ENCODE measurements at regions not wholly inside any gene's neighbourhood (a gene's known extent, or its start where the extent isn't known, plus 50 kb on each side); places are given as distances from the start of the nearest gene placed in this dataset.
A peak's percentile ranks its signal among the peaks of the same experiment; 100 is the strongest.

DNA sequence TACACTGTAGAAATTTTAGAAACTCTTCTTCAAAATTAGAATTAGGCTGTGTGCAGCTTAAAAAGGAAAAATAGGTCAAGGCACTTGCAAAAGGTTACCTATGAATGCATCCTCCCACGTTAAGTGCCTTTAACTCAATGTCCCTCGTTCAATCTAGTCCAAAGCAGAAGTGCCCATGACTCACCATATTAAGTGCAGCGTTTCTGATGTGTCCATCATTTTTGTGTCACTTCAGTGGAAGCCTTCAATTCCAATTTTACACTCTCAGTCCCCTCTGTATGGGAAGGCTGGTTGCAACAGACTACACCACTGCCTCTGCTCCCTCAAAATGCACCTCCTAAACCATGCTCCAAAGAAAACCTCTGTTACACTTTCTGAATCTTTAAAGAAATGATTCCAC lies 53.4 kb downstream of the FOXB1 start:
- Mint-ChIP-seq H3K4me3 (ENCODE audit: low read depth) (no peak overlapping the region), H3K4me1 (ENCODE audit: low read depth) (peaks cover 2% of the 10 kb centered on the region), H3K27me3 (ENCODE audit: low read depth) (peaks cover 2% of the 10 kb centered on the region), H3K27ac (no peak overlapping the region), H3K36me3 (ENCODE audit: low read depth) (peaks cover 10% of the 10 kb centered on the region), H3K9me3 (peaks cover 17% of the 10 kb centered on the region)
- intact Hi-C loops (cut with micrococcal nuclease): no loop called here
- no peak for DNase-seq (ENCODE audit: low spot score)

DNA sequence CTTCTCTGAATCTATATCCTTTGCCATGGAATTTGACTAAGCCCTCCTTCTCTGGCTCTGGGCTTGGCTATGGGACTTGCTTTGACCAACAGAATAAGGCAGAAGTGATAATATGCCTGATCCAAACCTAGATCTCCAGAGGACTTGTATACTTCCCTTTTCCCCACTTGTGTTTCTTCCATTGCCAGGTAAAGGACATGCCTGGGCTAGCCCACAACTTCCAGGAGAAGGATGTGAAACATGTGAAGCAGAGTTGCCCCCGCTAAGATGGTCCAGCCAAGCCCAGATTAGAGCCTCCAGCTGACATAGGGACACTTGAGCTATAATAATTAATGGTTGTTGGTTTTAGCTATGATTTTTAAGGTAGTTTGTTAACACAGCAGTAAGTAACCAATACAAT lies 55.1 kb downstream of the FOXB1 start:
- peaks cover 10% of the 10 kb centered on the region for H3K36me3 Mint-ChIP-seq (ENCODE audit: low read depth)
- no peak for DNase-seq (ENCODE audit: low spot score)
- intact Hi-C loops (cut with micrococcal nuclease): no loop called here
- peaks cover 2% of the 10 kb centered on the region for H3K27me3 Mint-ChIP-seq (ENCODE audit: low read depth)
- peaks cover 2% of the 10 kb centered on the region for H3K4me1 Mint-ChIP-seq (ENCODE audit: low read depth)
- no peak overlapping the region for H3K27ac Mint-ChIP-seq
- no peak overlapping the region for H3K4me3 Mint-ChIP-seq (ENCODE audit: low read depth)
- peaks cover 19% of the 10 kb centered on the region for H3K9me3 Mint-ChIP-seq

DNA sequence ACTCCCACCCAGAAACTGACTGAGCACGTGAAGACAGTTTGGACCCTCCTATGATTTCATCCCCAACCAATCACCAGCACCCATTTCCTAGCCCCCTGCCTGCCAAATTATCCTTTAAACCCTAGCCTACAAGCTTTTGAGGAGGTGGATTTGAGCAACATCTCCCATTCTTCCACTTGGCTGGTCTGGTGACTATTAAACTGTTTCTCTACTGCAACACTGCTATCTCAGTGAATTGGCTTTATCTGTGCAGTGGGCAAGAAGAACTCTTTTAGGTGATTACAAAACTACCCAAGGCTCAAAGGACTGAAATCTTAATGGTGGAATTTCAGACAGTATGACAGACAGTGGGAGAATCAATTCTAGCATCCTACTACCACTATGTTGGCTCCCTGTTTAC lies 57.6 kb downstream of the FOXB1 start:
- Mint-ChIP-seq H3K4me1 (ENCODE audit: low read depth) (peaks cover 2% of the 10 kb centered on the region), H3K27me3 (ENCODE audit: low read depth) (peaks cover under 1% of the 10 kb centered on the region)

DNA sequence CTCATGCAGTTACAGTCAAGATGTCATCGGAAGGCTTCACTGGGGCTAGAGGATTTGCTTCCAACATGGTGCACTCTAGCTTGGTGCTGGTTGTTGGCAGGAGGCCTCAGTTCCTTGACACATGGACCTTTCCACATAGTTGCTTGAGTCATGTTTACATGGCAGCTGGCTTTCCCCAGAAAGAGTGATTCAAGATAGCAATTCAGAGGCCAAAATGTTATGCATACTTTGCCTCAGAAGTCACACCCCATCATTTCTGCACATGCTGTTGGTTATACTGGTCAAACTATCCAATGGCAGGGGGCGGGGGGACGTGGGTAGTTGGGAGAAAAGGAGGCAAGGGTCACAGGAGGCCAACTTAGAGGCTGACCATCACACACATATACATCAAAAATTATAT lies 58.7 kb downstream of the FOXB1 start:
- no peaks in the 10 kb centered on the region for H3K4me1 Mint-ChIP-seq (ENCODE audit: low read depth)
- intact Hi-C loops (cut with micrococcal nuclease): no loop called here
- H3K27ac Mint-ChIP-seq: no peak overlapping the region
- H3K9me3 Mint-ChIP-seq: peaks cover 19% of the 10 kb centered on the region
- DNase-seq (ENCODE audit: low spot score): no peak
- peaks cover 10% of the 10 kb centered on the region for H3K36me3 Mint-ChIP-seq (ENCODE audit: low read depth)
- no peaks in the 10 kb centered on the region for H3K27me3 Mint-ChIP-seq (ENCODE audit: low read depth)
- H3K4me3 Mint-ChIP-seq (ENCODE audit: low read depth): no peak overlapping the region

More for the DNA sequence above, 57.6 kb downstream of the FOXB1 start:
- intact Hi-C loops (cut with micrococcal nuclease): no loop called here
- no peak for DNase-seq (ENCODE audit: low spot score)
- Mint-ChIP-seq H3K4me3 (ENCODE audit: low read depth) (no peak overlapping the region), H3K9me3 (peaks cover 19% of the 10 kb centered on the region), H3K36me3 (ENCODE audit: low read depth) (peaks cover 10% of the 10 kb centered on the region), H3K27ac (no peak overlapping the region)

DNA sequence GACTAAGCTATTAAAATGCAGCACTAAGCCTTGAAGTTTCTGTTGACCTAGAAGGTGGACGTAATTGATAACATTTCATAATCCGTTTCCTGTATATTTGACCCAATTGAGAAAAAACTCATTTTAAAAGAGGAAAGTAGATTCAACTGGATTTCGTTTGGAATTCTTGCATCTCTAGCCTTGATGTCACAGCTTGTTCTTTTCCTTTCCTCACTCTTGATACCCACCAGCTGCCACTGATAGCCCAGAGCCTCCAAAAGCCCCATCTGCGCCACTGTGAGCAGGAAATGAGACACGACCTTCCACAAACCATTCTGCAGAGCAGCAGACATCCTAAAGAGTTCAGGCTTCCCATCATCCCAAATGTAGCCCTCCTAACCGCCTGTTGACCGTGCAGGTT lies 61.8 kb downstream of the FOXB1 start:
- Mint-ChIP-seq H3K4me1 (ENCODE audit: low read depth) (no peaks in the 10 kb centered on the region), H3K36me3 (ENCODE audit: low read depth) (peaks cover 10% of the 10 kb centered on the region), H3K4me3 (ENCODE audit: low read depth) (no peak overlapping the region), H3K27me3 (ENCODE audit: low read depth) (no peaks in the 10 kb centered on the region), H3K27ac (no peak overlapping the region), H3K9me3 (peaks cover 18% of the 10 kb centered on the region)
- no peak for DNase-seq (ENCODE audit: low spot score)
- intact Hi-C loops (cut with micrococcal nuclease): no loop called here

DNA sequence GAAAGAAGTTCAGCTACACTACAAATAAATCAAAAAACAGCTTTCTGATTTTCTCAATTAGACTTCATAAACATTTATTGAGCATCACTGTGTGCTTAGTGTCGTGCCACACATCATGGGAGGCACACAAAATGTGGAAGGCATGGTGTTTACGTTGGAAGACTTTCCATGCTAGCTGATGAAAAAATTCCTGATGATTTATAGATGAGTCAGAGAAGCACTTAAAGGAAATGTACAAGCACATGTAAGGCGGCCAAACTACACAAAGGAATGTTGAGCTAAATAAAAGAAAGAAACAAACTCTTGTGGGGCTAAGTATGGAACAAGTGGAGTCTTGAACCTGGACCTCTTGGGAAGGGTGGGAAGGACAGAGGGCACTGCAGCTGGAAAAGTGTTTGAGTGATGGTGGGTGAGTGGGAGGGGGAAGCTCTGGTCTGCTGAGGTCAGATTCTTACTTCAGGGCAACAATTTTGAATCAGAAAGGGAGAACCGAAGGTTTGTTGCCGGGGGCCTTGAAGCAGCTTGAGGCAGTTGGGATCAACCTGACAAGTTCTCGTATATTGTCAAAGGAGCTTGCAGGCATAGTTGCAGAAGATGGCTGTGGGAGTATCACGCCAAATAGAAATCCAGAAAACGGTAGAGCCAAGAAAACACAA lies 66.9 kb downstream of the FOXB1 start:
- no peak overlapping the region for H3K27ac Mint-ChIP-seq
- peaks cover 4% of the 10 kb centered on the region for H3K36me3 Mint-ChIP-seq (ENCODE audit: low read depth)
- H3K27me3 Mint-ChIP-seq (ENCODE audit: low read depth): no peaks in the 10 kb centered on the region
- peaks cover 26% of the 10 kb centered on the region for H3K4me1 Mint-ChIP-seq (ENCODE audit: low read depth)
- intact Hi-C loops (cut with micrococcal nuclease): no loop called here
- H3K9me3 Mint-ChIP-seq: peaks cover 3% of the 10 kb centered on the region
- DNase-seq (ENCODE audit: low spot score): no peak
- H3K4me3 Mint-ChIP-seq (ENCODE audit: low read depth): no peak overlapping the region

DNA sequence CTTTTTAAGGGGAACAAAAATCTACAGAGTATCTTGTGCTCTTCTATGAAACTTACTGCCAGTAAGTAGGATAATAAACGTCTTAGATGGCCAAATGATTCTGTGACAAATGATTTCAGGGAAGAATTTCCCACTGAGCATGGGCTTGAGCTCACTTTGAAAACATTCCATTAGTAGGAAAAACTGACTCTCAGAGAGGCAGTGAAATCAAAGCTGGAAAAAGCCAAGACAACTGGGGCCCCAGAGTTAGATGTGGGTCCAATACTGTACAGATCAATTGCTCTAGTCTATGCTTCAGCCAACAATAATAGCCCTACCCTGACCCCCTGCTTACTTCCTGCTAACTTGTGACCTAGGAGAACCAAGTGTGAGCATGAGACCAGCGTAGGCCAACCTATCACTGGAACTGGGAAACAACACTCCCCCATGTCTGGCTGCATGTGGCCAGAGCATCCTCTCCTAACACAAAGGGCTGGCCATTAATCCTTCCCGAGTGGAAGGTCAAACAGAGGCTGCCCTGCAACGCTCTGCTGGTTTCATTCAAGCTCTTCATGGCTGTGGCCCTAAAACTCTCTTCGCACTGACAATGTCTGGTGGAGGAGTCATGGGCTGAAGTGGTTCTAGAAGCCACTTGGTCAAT lies 68.8 kb downstream of the FOXB1 start:
- Mint-ChIP-seq H3K27ac (no peak overlapping the region), H3K36me3 (ENCODE audit: low read depth) (peaks cover 4% of the 10 kb centered on the region), H3K9me3 (peaks cover 3% of the 10 kb centered on the region), H3K4me3 (ENCODE audit: low read depth) (no peak overlapping the region), H3K4me1 (ENCODE audit: low read depth) (peaks cover 46% of the 10 kb centered on the region), H3K27me3 (ENCODE audit: low read depth) (no peaks in the 10 kb centered on the region)
- no peak for DNase-seq (ENCODE audit: low spot score)
- intact Hi-C loops (cut with micrococcal nuclease): no loop called here

DNA sequence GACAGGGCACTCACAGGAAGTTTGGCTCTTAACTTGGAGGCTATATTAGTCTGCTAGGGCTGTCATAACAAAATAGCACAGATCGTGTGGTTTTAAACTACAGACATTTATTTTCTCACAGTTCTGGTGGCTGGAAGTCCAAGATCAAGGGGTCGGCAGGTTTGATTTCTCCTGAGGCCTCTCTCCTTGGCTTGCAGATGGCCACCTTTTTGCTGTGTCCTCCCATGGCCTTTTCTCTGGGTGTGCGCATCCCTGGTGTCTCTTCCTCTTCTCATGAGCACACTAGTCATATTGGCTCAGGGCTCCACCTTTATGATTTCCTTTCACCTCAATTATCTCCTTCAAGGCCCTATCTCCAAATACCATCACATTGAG lies 69.3 kb downstream of the FOXB1 start:
- Mint-ChIP-seq H3K4me1 (ENCODE audit: low read depth) (peaks cover 50% of the 10 kb centered on the region), H3K4me3 (ENCODE audit: low read depth) (no peak overlapping the region), H3K9me3 (peaks cover 3% of the 10 kb centered on the region), H3K36me3 (ENCODE audit: low read depth) (peaks cover 4% of the 10 kb centered on the region), H3K27me3 (ENCODE audit: low read depth) (no peaks in the 10 kb centered on the region), H3K27ac (no peak overlapping the region)
- intact Hi-C loops (cut with micrococcal nuclease): no loop called here
- no peak for DNase-seq (ENCODE audit: low spot score)

DNA sequence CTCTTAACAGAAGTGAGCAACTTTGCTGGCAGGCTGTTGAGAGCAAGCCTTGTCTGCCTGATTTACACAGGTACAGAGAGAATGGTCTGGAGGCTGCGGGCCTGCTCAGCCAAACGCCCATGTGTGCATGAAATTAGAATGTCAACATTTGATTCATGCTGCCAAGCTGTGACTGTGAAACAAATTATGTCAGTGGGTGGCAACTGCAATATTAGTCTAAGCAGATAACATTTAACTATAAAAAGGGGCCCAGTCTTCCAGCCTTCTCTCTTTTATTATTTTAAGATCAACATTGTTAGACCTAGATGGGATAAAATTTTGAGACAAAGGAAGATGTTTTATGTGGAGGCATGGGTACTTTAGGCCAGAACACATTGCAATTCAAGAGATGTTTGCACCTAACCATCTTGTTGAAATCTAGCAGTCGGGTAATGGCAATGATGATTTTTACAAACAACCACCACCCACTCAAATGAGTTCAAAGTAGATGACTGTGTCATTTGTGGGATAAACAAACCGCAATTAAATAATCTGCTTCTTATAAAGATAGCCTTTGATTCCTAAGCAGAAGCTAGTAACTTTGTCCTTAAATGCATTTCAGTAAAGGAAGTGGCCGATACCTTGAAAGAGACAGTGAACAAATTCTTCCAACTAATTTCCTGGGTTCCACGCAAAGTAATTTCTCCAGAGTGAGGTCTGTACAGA lies 70.2 kb downstream of the FOXB1 start:
- peak overlapping the region; percentile 18 for H3K27ac Mint-ChIP-seq
- no peaks in the 10 kb centered on the region for H3K27me3 Mint-ChIP-seq (ENCODE audit: low read depth)
- H3K36me3 Mint-ChIP-seq (ENCODE audit: low read depth): peaks cover 4% of the 10 kb centered on the region
- no peak for DNase-seq (ENCODE audit: low spot score)
- H3K4me3 Mint-ChIP-seq (ENCODE audit: low read depth): no peak overlapping the region
- intact Hi-C loops (cut with micrococcal nuclease): no loop called here
- peaks cover 53% of the 10 kb centered on the region for H3K4me1 Mint-ChIP-seq (ENCODE audit: low read depth)
- H3K9me3 Mint-ChIP-seq: peaks cover 3% of the 10 kb centered on the region

DNA sequence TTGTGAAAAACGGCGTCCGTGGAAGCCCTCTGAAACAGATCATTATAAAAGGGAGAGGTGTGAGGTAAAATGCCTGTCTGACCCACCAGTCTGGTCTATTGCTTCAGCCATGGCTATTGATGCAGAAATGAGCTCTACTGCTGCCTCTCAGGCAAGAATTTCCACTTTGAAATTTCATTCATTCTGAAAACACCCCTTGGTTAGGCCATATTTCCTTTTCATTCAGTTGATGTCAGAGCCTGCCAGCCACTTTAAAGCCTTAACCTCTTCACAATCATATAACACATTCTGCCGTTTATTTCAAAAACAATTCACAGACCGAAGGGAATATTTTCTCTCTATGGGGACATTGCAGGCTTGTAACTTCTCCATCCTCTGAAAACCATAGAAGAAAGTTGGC lies 71.9 kb downstream of the FOXB1 start:
- Mint-ChIP-seq H3K27ac (peak overlapping the region; percentile 93), H3K36me3 (ENCODE audit: low read depth) (peaks cover 4% of the 10 kb centered on the region), H3K27me3 (ENCODE audit: low read depth) (no peaks in the 10 kb centered on the region), H3K9me3 (peaks cover 3% of the 10 kb centered on the region), H3K4me1 (ENCODE audit: low read depth) (peaks cover 53% of the 10 kb centered on the region), H3K4me3 (ENCODE audit: low read depth) (peak overlapping the region; percentile 17)
- DNase-seq (ENCODE audit: low spot score): no peak
- intact Hi-C loops (cut with micrococcal nuclease): loop anchor here (1.0 to 2.0 kb wide), 4 partner anchors 39 to 157 kb away; no protein-coding TSS in a partner anchor

DNA sequence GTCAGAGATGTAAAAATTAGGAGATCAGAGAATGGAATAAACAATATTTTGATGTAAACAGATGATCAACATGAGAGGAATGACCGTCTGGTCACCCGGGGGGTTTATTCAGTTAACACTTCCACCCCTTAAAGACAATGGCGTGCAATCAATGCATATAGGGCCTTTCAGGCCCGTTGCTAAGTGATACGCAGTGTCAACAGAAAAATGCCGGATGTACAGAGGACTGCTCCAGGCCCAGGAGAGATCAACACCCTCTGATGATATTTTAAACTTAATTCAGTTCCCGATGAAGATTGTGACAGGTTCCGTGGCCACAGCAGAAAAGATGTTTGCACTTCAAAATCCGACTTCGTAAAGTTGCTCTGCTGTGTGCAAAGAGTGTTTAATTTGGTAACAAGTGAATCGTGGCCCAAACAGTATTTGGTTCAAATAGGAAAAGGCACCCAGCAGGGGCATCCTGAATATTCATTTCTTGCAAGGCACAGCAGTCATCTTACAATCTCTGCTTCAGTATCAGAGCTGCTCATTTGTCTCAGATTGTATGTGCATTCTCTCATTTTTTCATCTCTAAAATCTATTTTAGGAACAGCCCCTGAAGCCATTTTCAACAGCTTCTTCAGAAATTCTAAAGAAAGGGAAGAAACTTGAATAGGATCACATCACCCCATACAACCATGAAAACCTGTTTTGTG lies 72.6 kb downstream of the FOXB1 start:
- Mint-ChIP-seq H3K27ac (peak overlapping the region; percentile 93), H3K4me3 (ENCODE audit: low read depth) (peak overlapping the region; percentile 17), H3K4me1 (ENCODE audit: low read depth) (peaks cover 53% of the 10 kb centered on the region), H3K36me3 (ENCODE audit: low read depth) (peaks cover 4% of the 10 kb centered on the region), H3K9me3 (peaks cover 3% of the 10 kb centered on the region), H3K27me3 (ENCODE audit: low read depth) (no peaks in the 10 kb centered on the region)
- no peak for DNase-seq (ENCODE audit: low spot score)
- intact Hi-C loops (cut with micrococcal nuclease): loop anchor here (1.0 to 2.0 kb wide), 6 partner anchors 32 to 158 kb away; no protein-coding TSS in a partner anchor

DNA sequence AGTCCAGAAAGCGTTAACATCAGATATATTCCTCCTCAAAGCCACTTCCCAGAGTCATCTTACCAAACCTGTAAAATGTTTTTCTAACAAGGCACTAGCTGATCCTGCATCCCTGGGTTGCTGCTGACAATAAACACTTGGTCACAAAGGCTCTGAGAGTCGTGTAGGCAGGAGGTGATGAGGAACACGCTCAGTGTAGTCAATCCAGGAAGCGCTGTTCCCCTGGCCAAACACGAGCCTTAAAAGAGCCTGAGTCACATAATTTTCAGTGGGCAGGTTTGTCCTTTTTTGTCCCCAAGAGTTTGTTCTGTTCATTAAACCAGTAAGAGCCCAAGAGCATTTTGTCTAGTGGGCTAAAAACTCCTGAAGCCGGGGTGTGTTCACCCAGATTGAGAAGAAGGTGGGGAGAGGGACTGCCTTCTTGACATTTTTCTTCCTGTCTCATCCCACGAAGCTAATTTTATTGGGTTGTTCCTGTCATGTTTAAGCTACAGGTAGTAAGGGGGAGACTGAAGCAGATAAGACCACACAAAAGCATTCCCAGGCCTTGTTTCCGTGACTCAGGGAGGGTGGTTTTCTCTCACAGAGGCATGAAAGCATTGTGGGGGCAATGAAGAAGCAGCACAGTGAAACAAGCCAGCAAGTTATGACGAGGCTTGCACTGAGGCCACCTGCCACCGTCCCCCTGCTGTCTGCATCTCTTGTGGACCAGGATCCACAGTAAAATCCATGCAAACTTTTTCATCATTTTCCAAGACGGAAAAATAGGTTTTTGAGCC lies 73.7 kb downstream of the FOXB1 start:
- H3K9me3 Mint-ChIP-seq: peaks cover 3% of the 10 kb centered on the region
- no peaks in the 10 kb centered on the region for H3K27me3 Mint-ChIP-seq (ENCODE audit: low read depth)
- peak overlapping the region; percentile 93 for H3K27ac Mint-ChIP-seq
- H3K4me3 Mint-ChIP-seq (ENCODE audit: low read depth): peak overlapping the region; percentile 6
- H3K36me3 Mint-ChIP-seq (ENCODE audit: low read depth): peaks cover 4% of the 10 kb centered on the region
- intact Hi-C loops (cut with micrococcal nuclease): loop anchor here (1.0 to 2.0 kb wide), 5 partner anchors 33 to 159 kb away; no protein-coding TSS in a partner anchor
- DNase-seq (ENCODE audit: low spot score): no peak
- H3K4me1 Mint-ChIP-seq (ENCODE audit: low read depth): peaks cover 53% of the 10 kb centered on the region

Measured in activated T-helper 2 cell treated with anti-CD3 and anti-CD28 coated beads, Interferon-gamma antibody, Interleukin-2, Interleukin-4, amounts not matched to agents 10 μg/mL and 5 μg/mL and 100 μg/mL, durations not matched to agents 14 hours and 24 hours and 36 hours (primary cell).